GM18519 (cell line): ENCODE measurements at regions not wholly inside any gene's neighbourhood (a gene's known extent, or its start where the extent isn't known, plus 50 kb on each side); places are given as distances from the start of the nearest gene placed in this dataset.
A peak's percentile ranks its signal among the peaks of the same experiment; 100 is the strongest.

ENCODE experiments used
- ATAC-seq: cut with Tn5 transposase; IDR thresholded peaks from one replicate; pipeline ENCODE4 v1.9.1; 2021; ENCODE audit warnings: mild to moderate bottlenecking, moderate library complexity; ENCODE audit not compliant: unreplicated experiment, low FRiP score

DNA sequence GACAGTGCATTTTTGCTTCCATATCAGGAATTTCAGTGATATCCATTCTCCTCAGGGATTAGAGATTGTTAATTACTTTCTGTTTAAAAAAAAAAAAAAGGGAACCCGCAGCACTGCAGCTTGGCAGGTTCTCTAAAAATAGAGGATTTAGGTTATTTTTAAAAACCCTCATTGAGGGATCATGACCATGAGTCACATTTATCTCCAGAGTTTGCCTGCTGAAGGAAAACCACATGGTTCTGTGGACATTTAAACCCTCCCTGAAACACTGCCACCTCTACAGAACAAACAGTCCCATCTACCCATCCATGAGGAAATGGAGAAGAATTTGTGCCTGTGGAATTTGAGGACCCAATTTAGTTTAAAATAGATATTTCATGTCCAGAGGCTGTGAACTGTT lies 66.2 kb upstream of the UBE2E1 start:
- ATAC-seq = no peak

GRCh38 chr3:23740517-23740965 lies 65.2 kb upstream of the UBE2E1 start:
- peak; percentile 50 for ATAC-seq

DNA sequence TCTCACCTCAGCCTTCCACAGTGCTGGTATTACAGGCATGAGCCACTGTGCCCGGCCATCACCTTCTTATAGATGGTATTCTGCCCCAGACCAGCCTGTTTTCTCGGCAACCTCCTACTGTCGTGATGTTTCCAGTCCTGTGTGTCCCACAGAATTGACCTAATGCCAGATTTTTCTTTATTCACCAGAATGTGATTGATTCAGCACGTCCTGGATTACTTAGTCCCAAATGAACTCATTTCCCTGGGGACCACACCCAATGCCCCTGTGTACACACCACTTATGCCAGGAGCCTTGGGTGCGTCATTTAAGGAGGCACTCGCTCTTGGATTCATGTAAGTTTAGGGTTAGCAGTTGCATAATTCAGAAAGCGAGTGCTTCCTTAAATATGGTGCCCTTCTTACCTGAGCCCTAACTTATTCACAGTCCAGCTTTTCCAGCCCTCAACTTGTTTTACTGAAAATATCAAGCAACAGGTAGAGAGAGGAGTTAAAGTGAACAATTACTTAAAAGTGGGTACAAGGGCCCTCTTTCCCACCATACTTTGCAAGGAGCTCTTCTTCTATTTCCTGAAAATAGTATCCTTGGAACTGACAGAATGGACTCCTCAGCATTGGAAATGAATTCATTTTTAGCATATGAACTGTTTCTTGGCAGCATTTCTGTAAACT lies 64.6 kb upstream of the UBE2E1 start:
- no peak for ATAC-seq

GRCh38 chr3:23743141-23743784 lies 62.5 kb upstream of the UBE2E1 start:
- no peak for ATAC-seq

DNA sequence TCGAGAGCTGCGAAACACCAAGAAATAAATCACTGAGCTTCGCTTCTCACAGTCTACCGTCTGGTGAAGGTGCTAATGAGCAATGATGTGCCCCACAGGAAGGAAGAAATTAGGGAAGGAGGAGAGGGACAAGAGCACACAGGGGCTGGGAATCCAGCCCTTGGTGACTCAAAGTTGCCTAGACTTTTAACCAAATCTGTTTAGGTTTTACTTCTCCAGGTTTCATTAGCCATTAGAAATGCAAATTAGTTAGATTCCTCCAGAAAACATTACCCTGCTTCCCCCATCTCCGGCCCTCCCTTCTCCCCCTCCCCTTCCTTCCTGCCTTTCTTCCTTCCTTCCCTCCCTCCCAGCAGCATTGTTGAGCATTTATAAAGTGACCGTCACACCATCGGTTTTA lies 59.3 kb upstream of the UBE2E1 start:
- no peak for ATAC-seq

GRCh38 chr3:23747841-23748240 lies 57.9 kb upstream of the UBE2E1 start:
- no peak for ATAC-seq

- no peak for ATAC-seq
Observed at GRCh38 chr3:23748398-23749110, 57.2 kb upstream of the UBE2E1 start.

DNA sequence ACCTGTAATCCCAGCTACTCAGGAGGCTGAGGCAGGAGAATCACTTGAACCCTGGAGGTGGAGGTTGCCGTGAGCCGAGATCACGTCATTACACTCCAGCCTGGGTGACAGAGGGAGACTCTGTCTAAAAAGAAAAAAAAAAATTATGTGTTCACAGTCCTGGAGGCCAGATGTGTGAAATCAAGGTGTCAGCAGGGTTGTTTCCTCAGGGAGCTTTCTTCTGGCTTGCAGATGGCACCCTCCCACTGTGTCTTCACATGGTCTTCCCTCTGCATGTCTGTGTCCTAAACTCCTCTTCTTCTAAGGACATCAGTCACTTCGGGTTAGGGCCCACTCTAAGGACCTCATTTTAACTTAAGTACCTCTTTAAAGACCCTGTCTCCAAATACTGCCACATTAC lies 56.1 kb upstream of the UBE2E1 start:
- no peak for ATAC-seq

DNA sequence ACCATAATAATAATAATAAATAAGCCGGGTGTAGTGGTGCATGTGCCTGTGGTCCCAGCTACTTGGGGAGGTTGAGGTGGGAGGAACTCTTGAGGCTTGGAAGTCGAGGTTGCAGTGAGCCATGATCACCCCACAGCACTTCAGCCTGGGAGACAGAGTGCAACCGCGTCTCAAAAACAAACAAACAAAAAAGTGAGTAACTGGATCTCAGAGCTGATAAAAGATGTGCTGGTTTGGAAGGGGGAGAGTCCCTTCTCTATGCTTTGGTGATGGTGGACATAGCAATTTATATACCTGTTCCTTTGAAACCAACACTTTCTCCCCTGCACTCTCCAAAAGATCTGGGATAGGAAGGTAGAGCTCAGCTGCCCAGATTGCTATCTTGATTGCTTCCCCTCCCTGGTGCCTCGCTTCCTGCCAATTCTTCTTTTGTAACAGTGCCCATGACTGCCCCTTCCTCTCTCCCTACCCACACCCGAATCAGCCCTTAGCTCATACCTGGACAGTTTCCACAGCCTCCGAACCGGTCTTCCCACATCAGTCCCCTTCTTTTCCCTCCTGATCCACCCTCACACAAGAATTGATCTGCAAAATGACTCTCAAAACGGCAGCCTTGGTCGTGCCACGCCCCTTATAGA lies 55.1 kb upstream of the UBE2E1 start:
- ATAC-seq = no peak

- ATAC-seq = no peak
Observed at GRCh38 chr3:23751212-23751723, 54.5 kb upstream of the UBE2E1 start.

DNA sequence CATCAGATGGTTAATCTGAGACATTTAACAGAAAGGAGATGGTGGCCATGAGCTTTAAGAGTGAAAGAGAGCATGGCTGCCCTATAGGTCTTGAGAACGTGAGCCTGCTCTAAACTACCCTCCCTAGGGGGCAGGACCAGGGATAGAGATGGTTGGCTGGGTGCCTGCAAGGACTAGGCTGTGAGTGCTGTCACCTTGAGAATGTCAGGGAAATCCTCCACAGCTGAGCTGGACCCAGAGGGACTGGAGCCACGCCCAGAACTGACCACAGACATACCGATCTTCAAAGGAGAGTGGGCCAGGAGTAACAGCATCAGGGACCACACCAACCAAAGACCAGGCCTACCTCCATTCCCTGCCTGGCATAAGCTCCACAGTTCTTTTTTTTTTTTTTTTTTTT lies 53.6 kb upstream of the UBE2E1 start:
- no peak for ATAC-seq

DNA sequence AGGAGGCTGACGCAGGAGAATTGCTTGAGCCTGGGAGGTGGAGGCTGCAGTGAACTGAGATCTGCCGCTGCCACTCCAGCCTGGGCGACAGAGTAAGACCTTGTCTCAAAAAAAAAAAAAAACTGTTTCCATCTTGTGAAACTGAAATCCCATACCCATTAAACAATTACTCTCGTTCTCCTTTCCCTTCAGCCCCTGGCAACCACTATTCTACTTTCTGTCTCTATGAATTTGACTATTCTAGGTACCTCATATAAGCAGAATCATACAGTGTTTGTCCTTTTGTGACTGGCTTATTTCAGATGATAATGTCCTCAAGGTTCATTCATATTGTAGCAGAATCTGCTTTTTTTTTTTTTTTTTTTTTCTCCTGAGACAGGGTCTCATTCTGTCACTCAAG lies 51.5 kb upstream of the UBE2E1 start:
- no peak for ATAC-seq
